ENCODE measurements at regions not wholly inside any gene's neighbourhood (a gene's known extent, or its start where the extent isn't known, plus 50 kb on each side); places are given as distances from the start of the nearest gene placed in this dataset.

DNA sequence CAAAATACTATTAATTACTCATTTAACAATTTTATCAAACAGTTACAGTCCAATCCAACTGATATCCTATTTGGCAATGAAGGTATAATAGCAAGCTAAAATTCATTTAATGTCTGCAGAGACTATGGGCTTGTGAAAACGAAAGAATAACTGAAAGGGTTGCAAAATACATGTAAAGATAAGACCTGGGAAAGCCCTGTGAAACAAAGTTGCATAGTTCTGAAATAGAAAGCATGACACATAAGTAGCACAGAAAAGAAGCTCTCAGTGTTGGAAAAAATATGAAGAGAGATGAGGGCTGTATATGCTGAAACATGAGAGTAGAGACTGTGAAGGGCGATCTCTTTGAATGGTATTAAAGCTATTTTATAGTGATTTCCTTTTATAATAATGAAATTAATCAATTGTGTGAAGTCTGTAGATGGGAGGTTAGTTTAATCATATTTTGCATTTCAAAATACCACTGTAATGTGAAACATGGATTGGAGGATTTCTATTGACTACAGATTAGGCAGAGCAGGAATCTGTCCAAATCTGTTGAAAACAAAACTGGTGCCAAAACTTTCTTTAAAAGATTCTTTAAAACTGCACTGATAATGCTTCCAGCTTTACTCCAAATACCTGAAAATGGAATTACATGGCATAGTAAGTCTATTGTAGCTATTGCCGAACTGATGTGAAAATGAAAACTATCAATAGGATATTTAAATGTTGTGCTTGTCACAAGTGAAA is 1518.9 kb upstream of the B3GALT2 start:
- Histone ChIP-seq H4K20me1 (ENCODE audit: insufficient read depth, low read length, poor library complexity, severe bottlenecking) (no peaks in the 10 kb centered on the region), H3K9ac (ENCODE audit: low read depth, low read length, poor library complexity, severe bottlenecking) (no peak overlapping the region), H3K4me3 (ENCODE audit: low read length, poor library complexity, severe bottlenecking) (no peak overlapping the region), H3K79me2 (ENCODE audit: insufficient read depth, low read length) (no peaks in the 10 kb centered on the region), H2AFZ (ENCODE audit: low read length) (0 out of 2 replicates have a peak overlapping the region, but pooled peaks have one; percentile 36), H3F3A (ENCODE audit: low read depth) (no peaks in the 10 kb centered on the region), H3K36me3 (ENCODE audit: insufficient read depth, low read length) (no peaks in the 10 kb centered on the region), H3K4me1 (ENCODE audit: insufficient read depth, low read length, poor library complexity, severe bottlenecking) (no peaks in the 10 kb centered on the region), H3K27me3 (ENCODE audit: insufficient read depth, low read length, poor library complexity, severe bottlenecking) (no peaks in the 10 kb centered on the region), H3K9me2 (replicated peaks; ENCODE audit: low read depth, low read length) (no peaks in the 10 kb centered on the region), H3K4me2 (ENCODE audit: low read depth, low read length, poor library complexity, severe bottlenecking) (no peak overlapping the region), H3K9me3 (ENCODE audit: insufficient read depth, low read depth, low read length) (no peaks in the 10 kb centered on the region)
- TF ChIP-seq EZH2phosphoT487 (IDR thresholded peaks at IDR 0.05; ENCODE audit: borderline replicate concordance) = no peak
- TF ChIP-seq, protein P1, sequence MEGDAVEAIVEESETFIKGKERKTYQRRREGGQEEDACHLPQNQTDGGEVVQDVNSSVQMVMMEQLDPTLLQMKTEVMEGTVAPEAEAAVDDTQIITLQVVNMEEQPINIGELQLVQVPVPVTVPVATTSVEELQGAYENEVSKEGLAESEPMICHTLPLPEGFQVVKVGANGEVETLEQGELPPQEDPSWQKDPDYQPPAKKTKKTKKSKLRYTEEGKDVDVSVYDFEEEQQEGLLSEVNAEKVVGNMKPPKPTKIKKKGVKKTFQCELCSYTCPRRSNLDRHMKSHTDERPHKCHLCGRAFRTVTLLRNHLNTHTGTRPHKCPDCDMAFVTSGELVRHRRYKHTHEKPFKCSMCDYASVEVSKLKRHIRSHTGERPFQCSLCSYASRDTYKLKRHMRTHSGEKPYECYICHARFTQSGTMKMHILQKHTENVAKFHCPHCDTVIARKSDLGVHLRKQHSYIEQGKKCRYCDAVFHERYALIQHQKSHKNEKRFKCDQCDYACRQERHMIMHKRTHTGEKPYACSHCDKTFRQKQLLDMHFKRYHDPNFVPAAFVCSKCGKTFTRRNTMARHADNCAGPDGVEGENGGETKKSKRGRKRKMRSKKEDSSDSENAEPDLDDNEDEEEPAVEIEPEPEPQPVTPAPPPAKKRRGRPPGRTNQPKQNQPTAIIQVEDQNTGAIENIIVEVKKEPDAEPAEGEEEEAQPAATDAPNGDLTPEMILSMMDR (conservative IDR thresholded peaks at IDR 0.05; ENCODE audit: low read length) = no peak

- Histone ChIP-seq H3K9ac (ENCODE audit: low read depth, low read length, poor library complexity, severe bottlenecking) (no peak overlapping the region), H3K27me3 (ENCODE audit: insufficient read depth, low read length, poor library complexity, severe bottlenecking) (no peaks in the 10 kb centered on the region), H3K9me2 (replicated peaks; ENCODE audit: low read depth, low read length) (no peaks in the 10 kb centered on the region), H4K20me1 (ENCODE audit: insufficient read depth, low read length, poor library complexity, severe bottlenecking) (no peaks in the 10 kb centered on the region), H3K9me3 (ENCODE audit: insufficient read depth, low read depth, low read length) (no peaks in the 10 kb centered on the region), H3K4me1 (ENCODE audit: insufficient read depth, low read length, poor library complexity, severe bottlenecking) (peaks cover 9% of the 10 kb centered on the region), H3K79me2 (ENCODE audit: insufficient read depth, low read length) (no peaks in the 10 kb centered on the region), H3K4me3 (ENCODE audit: low read length, poor library complexity, severe bottlenecking) (peak overlapping the region; percentile 3), H3K36me3 (ENCODE audit: insufficient read depth, low read length) (no peaks in the 10 kb centered on the region), H3K4me2 (ENCODE audit: low read depth, low read length, poor library complexity, severe bottlenecking) (peak overlapping the region; percentile 20), H2AFZ (ENCODE audit: low read length) (peak overlapping the region; percentile 47; the same call in 1 of the 2 replicates), H3F3A (ENCODE audit: low read depth) (no peaks in the 10 kb centered on the region)
- TF ChIP-seq, protein P1 (conservative IDR thresholded peaks at IDR 0.05; ENCODE audit: low read length) = peak; percentile 25
- no peak for TF ChIP-seq EZH2phosphoT487 (IDR thresholded peaks at IDR 0.05; ENCODE audit: borderline replicate concordance)
Observed at GRCh38 chr1:194698908-194699318, 1512.5 kb upstream of the B3GALT2 start.

- Histone ChIP-seq H2AFZ (ENCODE audit: low read length) (no peak overlapping the region), H3K4me2 (ENCODE audit: low read depth, low read length, poor library complexity, severe bottlenecking) (no peak overlapping the region), H3K27me3 (ENCODE audit: insufficient read depth, low read length, poor library complexity, severe bottlenecking) (no peaks in the 10 kb centered on the region), H3K9me2 (replicated peaks; ENCODE audit: low read depth, low read length) (no peaks in the 10 kb centered on the region), H3K9ac (ENCODE audit: low read depth, low read length, poor library complexity, severe bottlenecking) (no peak overlapping the region), H4K20me1 (ENCODE audit: insufficient read depth, low read length, poor library complexity, severe bottlenecking) (no peaks in the 10 kb centered on the region), H3K36me3 (ENCODE audit: insufficient read depth, low read length) (no peaks in the 10 kb centered on the region), H3K79me2 (ENCODE audit: insufficient read depth, low read length) (no peaks in the 10 kb centered on the region), H3K4me1 (ENCODE audit: insufficient read depth, low read length, poor library complexity, severe bottlenecking) (no peaks in the 10 kb centered on the region), H3K9me3 (ENCODE audit: insufficient read depth, low read depth, low read length) (no peaks in the 10 kb centered on the region), H3F3A (ENCODE audit: low read depth) (no peaks in the 10 kb centered on the region), H3K4me3 (ENCODE audit: low read length, poor library complexity, severe bottlenecking) (no peak overlapping the region)
- no peak for TF ChIP-seq EZH2phosphoT487 (IDR thresholded peaks at IDR 0.05; ENCODE audit: borderline replicate concordance)
- TF ChIP-seq, protein P1 (conservative IDR thresholded peaks at IDR 0.05; ENCODE audit: low read length) = no peak
Observed at GRCh38 chr1:194693244-194693643, 1506.8 kb upstream of the B3GALT2 start.

All from Loucy (cell line).